ENCODE measurements at regions not wholly inside any gene's neighbourhood (a gene's known extent, or its start where the extent isn't known, plus 50 kb on each side); places are given as distances from the start of the nearest gene placed in this dataset.

DNA sequence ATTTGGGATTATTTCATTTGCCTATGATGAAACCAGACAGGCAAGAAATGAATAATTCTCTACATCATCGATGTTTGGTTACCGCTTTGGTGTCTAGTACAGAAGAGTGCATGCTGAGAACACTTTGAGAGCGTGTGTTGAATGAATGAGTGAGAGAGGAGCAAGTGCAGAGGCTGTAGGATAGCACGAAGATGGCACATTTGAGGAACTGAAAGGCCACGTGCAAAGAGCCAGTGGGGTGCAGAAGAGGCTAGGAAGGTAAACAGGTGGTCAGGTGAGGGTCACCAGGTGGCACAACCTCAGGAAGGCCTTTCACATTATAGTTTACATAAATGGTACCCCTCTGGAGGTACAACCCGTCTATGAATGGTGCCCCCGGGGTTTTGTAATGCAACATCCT, 80.1 kb upstream of the SPHKAP start:
- H3K4me3 ChIP-seq (ENCODE audit: low read depth in 1 of 3, low read length in 3 of 3) = no peak overlapping the region
- WGBS = 80% methylated on average over 7 of the region's 7 CpGs
- H3K36me3 ChIP-seq (ENCODE audit: control insufficient read depth in 4 of 4, insufficient read depth in 3 of 4, low read depth in 1 of 4, low read length in 3 of 4) = no peaks in the 10 kb centered on the region
- H3K27me3 ChIP-seq (ENCODE audit: control insufficient read depth in 4 of 4, insufficient read depth in 4 of 4, low read length in 3 of 4) = no peaks in the 10 kb centered on the region
- no peaks in the 10 kb centered on the region for H3K4me1 ChIP-seq (ENCODE audit: control insufficient read depth in 4 of 4, insufficient read depth in 4 of 4, low read length in 3 of 4)
- DNase-seq (ENCODE audit: low spot score) = no peak
- H3K9ac ChIP-seq (ENCODE audit: low read depth in 1 of 2, low read length in 2 of 2) = no peak overlapping the region
- H3K9me3 ChIP-seq (ENCODE audit: control insufficient read depth in 4 of 4, low read length in 3 of 4) = no peaks in the 10 kb centered on the region
- H3K27ac ChIP-seq (ENCODE audit: low read depth in 1 of 2, low read length in 2 of 2) = no peak overlapping the region
- no peak for TF ChIP-seq SP1 (IDR thresholded peaks at IDR 0.05)
- TF ChIP-seq, protein P1, sequence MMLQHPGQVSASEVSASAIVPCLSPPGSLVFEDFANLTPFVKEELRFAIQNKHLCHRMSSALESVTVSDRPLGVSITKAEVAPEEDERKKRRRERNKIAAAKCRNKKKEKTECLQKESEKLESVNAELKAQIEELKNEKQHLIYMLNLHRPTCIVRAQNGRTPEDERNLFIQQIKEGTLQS (IDR thresholded peaks at IDR 0.05) = no peak
- TF ChIP-seq, protein P2, sequence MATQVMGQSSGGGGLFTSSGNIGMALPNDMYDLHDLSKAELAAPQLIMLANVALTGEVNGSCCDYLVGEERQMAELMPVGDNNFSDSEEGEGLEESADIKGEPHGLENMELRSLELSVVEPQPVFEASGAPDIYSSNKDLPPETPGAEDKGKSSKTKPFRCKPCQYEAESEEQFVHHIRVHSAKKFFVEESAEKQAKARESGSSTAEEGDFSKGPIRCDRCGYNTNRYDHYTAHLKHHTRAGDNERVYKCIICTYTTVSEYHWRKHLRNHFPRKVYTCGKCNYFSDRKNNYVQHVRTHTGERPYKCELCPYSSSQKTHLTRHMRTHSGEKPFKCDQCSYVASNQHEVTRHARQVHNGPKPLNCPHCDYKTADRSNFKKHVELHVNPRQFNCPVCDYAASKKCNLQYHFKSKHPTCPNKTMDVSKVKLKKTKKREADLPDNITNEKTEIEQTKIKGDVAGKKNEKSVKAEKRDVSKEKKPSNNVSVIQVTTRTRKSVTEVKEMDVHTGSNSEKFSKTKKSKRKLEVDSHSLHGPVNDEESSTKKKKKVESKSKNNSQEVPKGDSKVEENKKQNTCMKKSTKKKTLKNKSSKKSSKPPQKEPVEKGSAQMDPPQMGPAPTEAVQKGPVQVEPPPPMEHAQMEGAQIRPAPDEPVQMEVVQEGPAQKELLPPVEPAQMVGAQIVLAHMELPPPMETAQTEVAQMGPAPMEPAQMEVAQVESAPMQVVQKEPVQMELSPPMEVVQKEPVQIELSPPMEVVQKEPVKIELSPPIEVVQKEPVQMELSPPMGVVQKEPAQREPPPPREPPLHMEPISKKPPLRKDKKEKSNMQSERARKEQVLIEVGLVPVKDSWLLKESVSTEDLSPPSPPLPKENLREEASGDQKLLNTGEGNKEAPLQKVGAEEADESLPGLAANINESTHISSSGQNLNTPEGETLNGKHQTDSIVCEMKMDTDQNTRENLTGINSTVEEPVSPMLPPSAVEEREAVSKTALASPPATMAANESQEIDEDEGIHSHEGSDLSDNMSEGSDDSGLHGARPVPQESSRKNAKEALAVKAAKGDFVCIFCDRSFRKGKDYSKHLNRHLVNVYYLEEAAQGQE (IDR thresholded peaks at IDR 0.05) = no peak
- TF ChIP-seq, protein P3, sequence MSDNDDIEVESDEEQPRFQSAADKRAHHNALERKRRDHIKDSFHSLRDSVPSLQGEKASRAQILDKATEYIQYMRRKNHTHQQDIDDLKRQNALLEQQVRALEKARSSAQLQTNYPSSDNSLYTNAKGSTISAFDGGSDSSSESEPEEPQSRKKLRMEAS (IDR thresholded peaks at IDR 0.05) = no peak
- TF ChIP-seq RXRA (IDR thresholded peaks at IDR 0.05) = no peak
- no peak for TF ChIP-seq EGR1 (IDR thresholded peaks at IDR 0.05; ENCODE audit: low read depth in 2 of 2)
- no peak for TF ChIP-seq YY1 (IDR thresholded peaks at IDR 0.05)
- no peak for TF ChIP-seq GABPA (IDR thresholded peaks at IDR 0.05 in 1 of 2, conservative IDR thresholded peaks at IDR 0.05 in 1 of 2)
- TF ChIP-seq, protein P4, sequence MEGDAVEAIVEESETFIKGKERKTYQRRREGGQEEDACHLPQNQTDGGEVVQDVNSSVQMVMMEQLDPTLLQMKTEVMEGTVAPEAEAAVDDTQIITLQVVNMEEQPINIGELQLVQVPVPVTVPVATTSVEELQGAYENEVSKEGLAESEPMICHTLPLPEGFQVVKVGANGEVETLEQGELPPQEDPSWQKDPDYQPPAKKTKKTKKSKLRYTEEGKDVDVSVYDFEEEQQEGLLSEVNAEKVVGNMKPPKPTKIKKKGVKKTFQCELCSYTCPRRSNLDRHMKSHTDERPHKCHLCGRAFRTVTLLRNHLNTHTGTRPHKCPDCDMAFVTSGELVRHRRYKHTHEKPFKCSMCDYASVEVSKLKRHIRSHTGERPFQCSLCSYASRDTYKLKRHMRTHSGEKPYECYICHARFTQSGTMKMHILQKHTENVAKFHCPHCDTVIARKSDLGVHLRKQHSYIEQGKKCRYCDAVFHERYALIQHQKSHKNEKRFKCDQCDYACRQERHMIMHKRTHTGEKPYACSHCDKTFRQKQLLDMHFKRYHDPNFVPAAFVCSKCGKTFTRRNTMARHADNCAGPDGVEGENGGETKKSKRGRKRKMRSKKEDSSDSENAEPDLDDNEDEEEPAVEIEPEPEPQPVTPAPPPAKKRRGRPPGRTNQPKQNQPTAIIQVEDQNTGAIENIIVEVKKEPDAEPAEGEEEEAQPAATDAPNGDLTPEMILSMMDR (IDR thresholded peaks at IDR 0.05; ENCODE audit: low read depth, low read length, missing input control) = no peak

DNA sequence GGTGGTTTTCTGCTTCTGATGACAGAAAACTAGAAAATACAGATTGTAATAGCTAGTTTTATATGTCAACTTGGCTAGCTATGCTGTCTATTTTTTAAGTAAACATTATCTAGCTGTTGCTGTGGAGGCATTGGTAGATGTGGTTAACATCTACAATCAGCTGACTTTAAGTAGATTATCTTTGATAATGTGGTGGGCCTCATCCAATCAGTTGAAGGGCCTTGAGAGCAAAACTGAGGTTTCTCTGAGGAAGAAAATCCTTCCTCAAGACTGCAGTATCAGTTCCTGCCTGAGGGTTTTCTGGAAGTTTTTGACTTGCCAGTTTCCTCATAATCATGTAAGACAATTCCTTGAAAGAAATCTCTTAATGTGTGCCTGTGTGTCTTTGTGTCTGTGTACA, 75.9 kb upstream of the SPHKAP start:
- Histone ChIP-seq H3K4me1 (ENCODE audit: control insufficient read depth in 4 of 4, insufficient read depth in 4 of 4, low read length in 3 of 4) (no peaks in the 10 kb centered on the region), H3K4me3 (ENCODE audit: low read depth in 1 of 3, low read length in 3 of 3) (no peak overlapping the region), H3K27ac (ENCODE audit: low read depth in 1 of 2, low read length in 2 of 2) (no peak overlapping the region), H3K9ac (ENCODE audit: low read depth in 1 of 2, low read length in 2 of 2) (no peak overlapping the region), H3K36me3 (ENCODE audit: control insufficient read depth in 4 of 4, insufficient read depth in 3 of 4, low read depth in 1 of 4, low read length in 3 of 4) (no peaks in the 10 kb centered on the region), H3K9me3 (ENCODE audit: control insufficient read depth in 4 of 4, low read length in 3 of 4) (no peaks in the 10 kb centered on the region), H3K27me3 (ENCODE audit: control insufficient read depth in 4 of 4, insufficient read depth in 4 of 4, low read length in 3 of 4) (no peaks in the 10 kb centered on the region)
- no peak for DNase-seq (ENCODE audit: low spot score)
- no peak for TF ChIP-seq FOXA2 (IDR thresholded peaks at IDR 0.05)
- TF ChIP-seq JUND (IDR thresholded peaks at IDR 0.05) = no peak
- TF ChIP-seq, protein P5, sequence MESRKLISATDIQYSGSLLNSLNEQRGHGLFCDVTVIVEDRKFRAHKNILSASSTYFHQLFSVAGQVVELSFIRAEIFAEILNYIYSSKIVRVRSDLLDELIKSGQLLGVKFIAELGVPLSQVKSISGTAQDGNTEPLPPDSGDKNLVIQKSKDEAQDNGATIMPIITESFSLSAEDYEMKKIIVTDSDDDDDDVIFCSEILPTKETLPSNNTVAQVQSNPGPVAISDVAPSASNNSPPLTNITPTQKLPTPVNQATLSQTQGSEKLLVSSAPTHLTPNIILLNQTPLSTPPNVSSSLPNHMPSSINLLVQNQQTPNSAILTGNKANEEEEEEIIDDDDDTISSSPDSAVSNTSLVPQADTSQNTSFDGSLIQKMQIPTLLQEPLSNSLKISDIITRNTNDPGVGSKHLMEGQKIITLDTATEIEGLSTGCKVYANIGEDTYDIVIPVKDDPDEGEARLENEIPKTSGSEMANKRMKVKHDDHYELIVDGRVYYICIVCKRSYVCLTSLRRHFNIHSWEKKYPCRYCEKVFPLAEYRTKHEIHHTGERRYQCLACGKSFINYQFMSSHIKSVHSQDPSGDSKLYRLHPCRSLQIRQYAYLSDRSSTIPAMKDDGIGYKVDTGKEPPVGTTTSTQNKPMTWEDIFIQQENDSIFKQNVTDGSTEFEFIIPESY (IDR thresholded peaks at IDR 0.05) = no peak
- no peak for TF ChIP-seq EGR1 (IDR thresholded peaks at IDR 0.05; ENCODE audit: low read depth in 2 of 2)
- TF ChIP-seq RAD21 (IDR thresholded peaks at IDR 0.05) = no peak
- TF ChIP-seq, protein P3 (IDR thresholded peaks at IDR 0.05) = no peak
- TF ChIP-seq, protein P1 (IDR thresholded peaks at IDR 0.05) = no peak
- TF ChIP-seq, protein P4 (IDR thresholded peaks at IDR 0.05; ENCODE audit: low read depth, low read length, missing input control) = no peak
- TF ChIP-seq RXRA (IDR thresholded peaks at IDR 0.05) = no peak
- no peak for TF ChIP-seq NR2F2 (IDR thresholded peaks at IDR 0.05)
- TF ChIP-seq GABPA (IDR thresholded peaks at IDR 0.05 in 1 of 2, conservative IDR thresholded peaks at IDR 0.05 in 1 of 2) = no peak
- no peak for TF ChIP-seq SP1 (IDR thresholded peaks at IDR 0.05)
- TF ChIP-seq YY1 (IDR thresholded peaks at IDR 0.05) = no peak
- TF ChIP-seq HNF4A (conservative IDR thresholded peaks at IDR 0.05) = no peak
- TF ChIP-seq TAF1 (conservative IDR thresholded peaks at IDR 0.05) = no peak

All from liver (tissue), 8 donors.